Kidney (tissue), 13 donors: ENCODE measurements at regions not wholly inside any gene's neighbourhood (a gene's known extent, or its start where the extent isn't known, plus 50 kb on each side); places are given as distances from the start of the nearest gene placed in this dataset.
"Not testable (repeated sequence)": the region's sequence is repeated elsewhere in the genome, so short reads cannot be mapped to it uniquely, and the experiment has no call there.

Experiments
- DNase-seq, 5 donors: peaks; one replicate each; pipeline ENCODE4 v3.0.0-alpha.2; 2013 to 2020
- FAIRE-seq: peaks from 2 replicates; lab custom pipeline; 2012; peaks lifted over from hg19 to GRCh38; lab: Jason Lieb, UNC
- H3K27ac ChIP-seq, 2 donors: one replicate each; pipeline ENCODE4 v1.7.0; 2013; ENCODE audit warnings: low read depth in 2 of 2, low read length in 2 of 2, inconsistent platforms in 1 of 2
- H3K27me3 ChIP-seq: one replicate; pipeline ENCODE4 v1.7.1; 2013; ENCODE audit warnings: low read length, inconsistent platforms; ENCODE audit not compliant: control insufficient read depth, insufficient read depth
- H3K36me3 ChIP-seq, 3 donors: one replicate each; pipeline versions ENCODE4 v1.7.0 to v1.7.1; 2013; ENCODE audit warnings: low read length in 3 of 3, control low read depth in 1 of 3, inconsistent platforms in 1 of 3; ENCODE audit not compliant: insufficient read depth in 3 of 3, control insufficient read depth in 2 of 3
- H3K4me1 ChIP-seq, 3 donors: one replicate each; pipeline versions ENCODE4 v1.7.0 to v1.7.1; 2013; ENCODE audit warnings: low read length in 3 of 3, inconsistent platforms in 1 of 3, low read depth in 1 of 3; ENCODE audit not compliant: control insufficient read depth in 2 of 3, insufficient read depth in 2 of 3
- H3K4me3 ChIP-seq, 3 donors: one replicate each; pipeline versions ENCODE4 v1.7.0 to v1.8.1; 2013; ENCODE audit warnings: low read length in 3 of 3, control low read depth in 1 of 3, inconsistent platforms in 1 of 3
- H3K9ac ChIP-seq, 3 donors: one replicate each; pipeline versions ENCODE4 v1.7.0 to v1.7.1; 2013; ENCODE audit warnings: low read length in 3 of 3, control low read depth in 1 of 3, inconsistent platforms in 1 of 3
- H3K9me3 ChIP-seq, 3 donors: one replicate each; pipeline versions ENCODE4 v1.7.0 to v1.7.1; 2013; ENCODE audit warnings: low read length in 3 of 3, control low read depth in 1 of 3, inconsistent platforms in 1 of 3; ENCODE audit not compliant: control insufficient read depth in 2 of 3, insufficient read depth in 1 of 3
- CTCF ChIP-seq: IDR thresholded peaks from 3 replicates; pipeline ENCODE4 v1.5.1; 2012; ENCODE audit warnings: mild to moderate bottlenecking, moderate library complexity, borderline replicate concordance; ENCODE audit not compliant: insufficient read depth; ENCODE audit errors: extremely low read depth
- intact Hi-C: fragments of 100-400 bp; cut with DNase I; formaldehyde crosslinking; loops from one replicate; pipeline ENCODE4 v1.11.1; 2022
- donor health status: control.
- donor health status: control.
- donor health status: control.
- donor health status: control.
- donor health status: control.
- donor health status: DM: yes; HTN: yes; CAD: no.
- donor health status: Normal renal cell carcinoma (clear cell type).

GRCh38 chrX:146090732-146091131, 273.1 kb downstream of the SLITRK2 start:
- Histone ChIP-seq H3K27ac (no peak overlapping the region), H3K27me3 (no peaks in the 10 kb centered on the region), H3K9me3 (no peaks in the 10 kb centered on the region), H3K9ac (no peak overlapping the region), H3K4me3 (no peak overlapping the region), H3K36me3 (no peaks in the 10 kb centered on the region), H3K4me1 (no peaks in the 10 kb centered on the region)
- intact Hi-C loops: no loop called here
- no peak for FAIRE-seq
- DNase-seq: no peak
- no peak for TF ChIP-seq CTCF

- no peak overlapping the region for H3K4me3 ChIP-seq
- no peaks in the 10 kb centered on the region for H3K9me3 ChIP-seq
- H3K4me1 ChIP-seq: no peaks in the 10 kb centered on the region
- H3K27ac ChIP-seq: no peak overlapping the region
- no peak for FAIRE-seq
- DNase-seq: no peak
- no peaks in the 10 kb centered on the region for H3K27me3 ChIP-seq
- intact Hi-C loops: no loop called here
- no peak overlapping the region for H3K9ac ChIP-seq
- no peak for TF ChIP-seq CTCF
- H3K36me3 ChIP-seq: no peaks in the 10 kb centered on the region
Observed at GRCh38 chrX:146109362-146109761, 291.7 kb downstream of the SLITRK2 start.

- FAIRE-seq, intact Hi-C loops, DNase-seq: not testable (repeated sequence)
Observed at GRCh38 chrX:146119074-146119473, 301.4 kb downstream of the SLITRK2 start.

GRCh38 chrX:146127617-146128016, 310.0 kb downstream of the SLITRK2 start:
- FAIRE-seq (no peak), DNase-seq (no peak)
- no peaks in the 10 kb centered on the region for H3K36me3 ChIP-seq
- H3K27me3 ChIP-seq: no peaks in the 10 kb centered on the region
- H3K4me1 ChIP-seq: no peaks in the 10 kb centered on the region
- H3K9ac ChIP-seq: no peak overlapping the region
- H3K27ac ChIP-seq: no peak overlapping the region
- H3K9me3 ChIP-seq: no peaks in the 10 kb centered on the region
- H3K4me3 ChIP-seq: no peak overlapping the region
- intact Hi-C loops: no loop called here
- no peak for TF ChIP-seq CTCF

More at GRCh38 chrX:146119074-146119473, 301.4 kb downstream of the SLITRK2 start:
- not testable (repeated sequence) for H3K27ac ChIP-seq, H3K9ac ChIP-seq, H3K27me3 ChIP-seq, H3K4me3 ChIP-seq, H3K4me1 ChIP-seq, H3K36me3 ChIP-seq, H3K9me3 ChIP-seq
